ENCODE measurements at regions not wholly inside any gene's neighbourhood (a gene's known extent, or its start where the extent isn't known, plus 50 kb on each side); places are given as distances from the start of the nearest gene placed in this dataset.

DNA sequence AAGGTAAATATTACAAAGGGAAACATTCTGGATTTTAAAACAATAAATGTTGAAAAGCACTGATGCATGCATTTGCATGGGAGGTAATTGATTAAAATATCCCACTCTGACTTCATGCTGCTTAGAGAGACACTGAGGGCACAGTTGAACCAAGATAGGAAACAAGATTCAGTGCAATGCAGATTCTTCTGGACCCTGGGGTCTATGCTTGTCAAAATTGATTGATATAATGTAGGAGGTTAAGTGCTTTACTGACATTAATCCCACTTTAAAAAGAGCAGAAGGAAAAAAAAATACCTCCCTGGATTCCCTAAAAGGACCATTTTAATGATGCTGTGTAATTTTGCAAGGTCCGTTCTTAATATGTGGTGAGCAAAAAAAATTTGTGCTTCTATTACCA lies 454.2 kb downstream of the GABRB3 start:
- TF ChIP-seq, protein P1, sequence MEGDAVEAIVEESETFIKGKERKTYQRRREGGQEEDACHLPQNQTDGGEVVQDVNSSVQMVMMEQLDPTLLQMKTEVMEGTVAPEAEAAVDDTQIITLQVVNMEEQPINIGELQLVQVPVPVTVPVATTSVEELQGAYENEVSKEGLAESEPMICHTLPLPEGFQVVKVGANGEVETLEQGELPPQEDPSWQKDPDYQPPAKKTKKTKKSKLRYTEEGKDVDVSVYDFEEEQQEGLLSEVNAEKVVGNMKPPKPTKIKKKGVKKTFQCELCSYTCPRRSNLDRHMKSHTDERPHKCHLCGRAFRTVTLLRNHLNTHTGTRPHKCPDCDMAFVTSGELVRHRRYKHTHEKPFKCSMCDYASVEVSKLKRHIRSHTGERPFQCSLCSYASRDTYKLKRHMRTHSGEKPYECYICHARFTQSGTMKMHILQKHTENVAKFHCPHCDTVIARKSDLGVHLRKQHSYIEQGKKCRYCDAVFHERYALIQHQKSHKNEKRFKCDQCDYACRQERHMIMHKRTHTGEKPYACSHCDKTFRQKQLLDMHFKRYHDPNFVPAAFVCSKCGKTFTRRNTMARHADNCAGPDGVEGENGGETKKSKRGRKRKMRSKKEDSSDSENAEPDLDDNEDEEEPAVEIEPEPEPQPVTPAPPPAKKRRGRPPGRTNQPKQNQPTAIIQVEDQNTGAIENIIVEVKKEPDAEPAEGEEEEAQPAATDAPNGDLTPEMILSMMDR (IDR thresholded peaks at IDR 0.05; ENCODE audit: poor library complexity) = no peak
- TF ChIP-seq EZH2 (IDR thresholded peaks at IDR 0.05; ENCODE audit: borderline replicate concordance) (no peak), EZH2phosphoT487 (IDR thresholded peaks at IDR 0.05; ENCODE audit: low read depth, severe bottlenecking, unreplicated experiment) (no peak)

Data from hepatocyte (in vitro differentiated cells).